Activated CD4-positive, alpha-beta T cell treated with anti-CD3 and anti-CD28 coated beads, Interleukin-2, Interleukin-4, amounts not matched to agents 100 ng/mL and 50 ng/mL, durations not matched to agents 16 hours and 8 hours (primary cell): ENCODE measurements at regions not wholly inside any gene's neighbourhood (a gene's known extent, or its start where the extent isn't known, plus 50 kb on each side); places are given as distances from the start of the nearest gene placed in this dataset.

Source experiments
- DNase-seq: peaks from one replicate; pipeline ENCODE4 v3.0.0-alpha.2; 2020; ENCODE audit warnings: low spot score

- DNase-seq, result no peak
Measured at GRCh38 chr12:92492995-92493394, 209.8 kb upstream of the PLEKHG7 start.

- DNase-seq, result no peak
Measured at GRCh38 chr12:92492291-92492690, 210.5 kb upstream of the PLEKHG7 start.

- no peak for DNase-seq
Measured at GRCh38 chr12:92489781-92490180, 213.0 kb upstream of the PLEKHG7 start.

GRCh38 chr12:92488735-92489134 lies 214.1 kb upstream of the PLEKHG7 start:
- DNase-seq, result no peak

GRCh38 chr12:92487138-92487485 lies 215.7 kb upstream of the PLEKHG7 start:
- DNase-seq, result no peak

- no peak for DNase-seq
Measured at GRCh38 chr12:92486443-92487137, 216.2 kb upstream of the PLEKHG7 start.

GRCh38 chr12:92485351-92486348 lies 217.1 kb upstream of the PLEKHG7 start:
- no peak for DNase-seq

GRCh38 chr12:92482599-92482998 lies 220.2 kb upstream of the PLEKHG7 start:
- DNase-seq, result no peak

- no peak for DNase-seq
Measured at GRCh38 chr12:92481066-92481465, 221.7 kb upstream of the PLEKHG7 start.

GRCh38 chr12:92478692-92479091 lies 224.1 kb upstream of the PLEKHG7 start:
- DNase-seq, result no peak

- no peak for DNase-seq
Measured at GRCh38 chr12:92476844-92477243, 225.9 kb upstream of the PLEKHG7 start.

- DNase-seq, result no peak
Measured at GRCh38 chr12:92473564-92473963, 229.2 kb upstream of the PLEKHG7 start.

- no peak for DNase-seq
Measured at GRCh38 chr12:92472201-92472600, 230.6 kb upstream of the PLEKHG7 start.

GRCh38 chr12:92471551-92471950 lies 231.2 kb upstream of the PLEKHG7 start:
- no peak for DNase-seq

- peak; percentile 54 for DNase-seq
Measured at GRCh38 chr12:92470608-92471021, 232.2 kb upstream of the PLEKHG7 start.

GRCh38 chr12:92469837-92470236 lies 233.0 kb upstream of the PLEKHG7 start:
- DNase-seq, result no peak

- no peak for DNase-seq
Measured at GRCh38 chr12:92468358-92469020, 234.3 kb upstream of the PLEKHG7 start.

GRCh38 chr12:92467886-92468285 lies 234.9 kb upstream of the PLEKHG7 start:
- DNase-seq, result no peak

GRCh38 chr12:92466391-92467305 lies 236.1 kb upstream of the PLEKHG7 start:
- no peak for DNase-seq

- DNase-seq, result no peak
Measured at GRCh38 chr12:92465786-92466295, 236.9 kb upstream of the PLEKHG7 start.

- DNase-seq, result no peak
Measured at GRCh38 chr12:92464911-92465310, 237.9 kb upstream of the PLEKHG7 start.
